HG02610 (cell line): ENCODE measurements at regions not wholly inside any gene's neighbourhood (a gene's known extent, or its start where the extent isn't known, plus 50 kb on each side); places are given as distances from the start of the nearest gene placed in this dataset.
"Not testable (repeated sequence)": the region's sequence is repeated elsewhere in the genome, so short reads cannot be mapped to it uniquely, and the experiment has no call there.

Experiments used
- ATAC-seq: cut with Tn5 transposase; IDR thresholded peaks from one replicate; pipeline ENCODE4 v1.9.1; 2021; ENCODE audit warnings: mild to moderate bottlenecking, moderate library complexity; ENCODE audit not compliant: unreplicated experiment

- not testable (repeated sequence) for ATAC-seq
Observed at GRCh38 chr9:67423049-67423728, 430.8 kb upstream of the SPATA31A3 start.

GRCh38 chr9:67418496-67419079 lies 426.2 kb upstream of the SPATA31A3 start:
- ATAC-seq, result not testable (repeated sequence)

GRCh38 chr9:67417341-67417983 lies 425.1 kb upstream of the SPATA31A3 start:
- ATAC-seq, result not testable (repeated sequence)

GRCh38 chr9:67416639-67417038 lies 424.3 kb upstream of the SPATA31A3 start:
- not testable (repeated sequence) for ATAC-seq

- not testable (repeated sequence) for ATAC-seq
Observed at GRCh38 chr9:67410606-67411220, 418.4 kb upstream of the SPATA31A3 start.

GRCh38 chr9:67403739-67404138 lies 411.4 kb upstream of the SPATA31A3 start:
- ATAC-seq, result not testable (repeated sequence)

GRCh38 chr9:67397731-67398130 lies 405.4 kb upstream of the SPATA31A3 start:
- not testable (repeated sequence) for ATAC-seq

GRCh38 chr9:67394782-67395181 lies 402.4 kb upstream of the SPATA31A3 start:
- not testable (repeated sequence) for ATAC-seq

GRCh38 chr9:67394038-67394437 lies 401.7 kb upstream of the SPATA31A3 start:
- ATAC-seq, result not testable (repeated sequence)

GRCh38 chr9:67369664-67370063 lies 377.3 kb upstream of the SPATA31A3 start:
- ATAC-seq, result not testable (repeated sequence)

- ATAC-seq, result not testable (repeated sequence)
Observed at GRCh38 chr9:67362325-67362724, 370.0 kb upstream of the SPATA31A3 start.

GRCh38 chr9:67353961-67354360 lies 361.6 kb upstream of the SPATA31A3 start:
- ATAC-seq, result not testable (repeated sequence)

GRCh38 chr9:67349424-67349759 lies 357.0 kb upstream of the SPATA31A3 start:
- ATAC-seq, result not testable (repeated sequence)

GRCh38 chr9:67348562-67349423 lies 356.4 kb upstream of the SPATA31A3 start:
- ATAC-seq, result not testable (repeated sequence)

- ATAC-seq, result not testable (repeated sequence)
Observed at GRCh38 chr9:67348094-67348493, 355.7 kb upstream of the SPATA31A3 start.

- not testable (repeated sequence) for ATAC-seq
Observed at GRCh38 chr9:67339216-67339615, 346.9 kb upstream of the SPATA31A3 start.

- ATAC-seq, result not testable (repeated sequence)
Observed at GRCh38 chr9:67338201-67338600, 345.9 kb upstream of the SPATA31A3 start.

GRCh38 chr9:67334727-67335572 lies 342.6 kb upstream of the SPATA31A3 start:
- ATAC-seq, result not testable (repeated sequence)

GRCh38 chr9:67331634-67332033 lies 339.3 kb upstream of the SPATA31A3 start:
- not testable (repeated sequence) for ATAC-seq

- not testable (repeated sequence) for ATAC-seq
Observed at GRCh38 chr9:67313409-67313808, 321.1 kb upstream of the SPATA31A3 start.
